ENCODE measurements at regions not wholly inside any gene's neighbourhood (a gene's known extent, or its start where the extent isn't known, plus 50 kb on each side); places are given as distances from the start of the nearest gene placed in this dataset.

- no peaks in the 10 kb centered on the region for H3K9me3 ChIP-seq (ENCODE audit: control insufficient read depth, insufficient read depth, low read depth, low read length)
- no peaks in the 10 kb centered on the region for H3K36me3 ChIP-seq (ENCODE audit: control insufficient read depth in 2 of 2, insufficient read depth in 1 of 2, low read length in 2 of 2)
- no peak overlapping the region for H3K4me3 ChIP-seq (ENCODE audit: low read depth, low read length)
- no peak overlapping the region for H3K27ac ChIP-seq (ENCODE audit: extremely low read depth, low read depth, low read length)
- POLR2A ChIA-PET, result no interaction called here
- CTCF ChIA-PET, result no interaction called here
- H3K4me1 ChIP-seq (ENCODE audit: control insufficient read depth, insufficient read depth, low read length), result no peaks in the 10 kb centered on the region
- TF ChIP-seq PRDM1 (tag by site-specific recombination; IDR thresholded peaks at IDR 0.05) (no peak), ZNF350 (tag by site-specific recombination; IDR thresholded peaks at IDR 0.05) (no peak), ZBTB10 (tag by site-specific recombination; IDR thresholded peaks at IDR 0.05) (no peak), ZNF518A (tag by site-specific recombination; conservative IDR thresholded peaks at IDR 0.05; ENCODE audit: low read depth) (no peak), ZNF571 (tag by site-specific recombination; IDR thresholded peaks at IDR 0.05) (no peak), GLI2 (tag by site-specific recombination; IDR thresholded peaks at IDR 0.05; ENCODE audit: borderline replicate concordance, low read depth) (no peak), REST (tag by site-specific recombination; IDR thresholded peaks at IDR 0.05) (no peak), ZNF133 (tag by site-specific recombination; IDR thresholded peaks at IDR 0.05) (no peak), MYNN (tag by site-specific recombination; IDR thresholded peaks at IDR 0.05; ENCODE audit: borderline replicate concordance) (no peak), ZNF629 (tag by site-specific recombination; IDR thresholded peaks at IDR 0.05) (no peak), GLIS1 (tag by site-specific recombination; IDR thresholded peaks at IDR 0.05) (no peak), ZNF121 (tag by site-specific recombination; IDR thresholded peaks at IDR 0.05) (no peak), ZNF544 (tag by site-specific recombination; IDR thresholded peaks at IDR 0.05) (no peak), ZNF174 (tag by site-specific recombination; IDR thresholded peaks at IDR 0.05) (no peak), OVOL3 (tag by site-specific recombination; IDR thresholded peaks at IDR 0.05) (no peak), MEIS1 (CRISPR knock-in tag; IDR thresholded peaks at IDR 0.05; ENCODE audit: borderline replicate concordance) (no peak), ATF2 (tag by site-specific recombination; IDR thresholded peaks at IDR 0.05; ENCODE audit: low read depth) (no peak), PRDM2 (tag by site-specific recombination; IDR thresholded peaks at IDR 0.05; ENCODE audit: borderline replicate concordance) (no peak), ZNF221 (tag by site-specific recombination; IDR thresholded peaks at IDR 0.05; ENCODE audit: borderline replicate concordance) (no peak), ZNF24 (tag by site-specific recombination; IDR thresholded peaks at IDR 0.05) (no peak)
These were observed 452.9 kb downstream of the RPL10L start for GRCh38 chr14:46198676-46199075.
